ENCODE measurements at regions not wholly inside any gene's neighbourhood (a gene's known extent, or its start where the extent isn't known, plus 50 kb on each side); places are given as distances from the start of the nearest gene placed in this dataset.

- no peak for DNase-seq (ENCODE audit: low spot score)
- ChIA-PET CTCF (no interaction called here), POLR2A (ENCODE audit: low non-redundant PET) (no interaction called here)
- TF ChIP-seq CTCF (conservative IDR thresholded peaks at IDR 0.05; ENCODE audit: low read depth), result no peak
- H3K27ac ChIP-seq, result no peak overlapping the region
Measured at GRCh38 chr1:78408192-78408591, 82.6 kb upstream of the PTGFR start.

- no peak overlapping the region for H3K27ac ChIP-seq
- no peak for DNase-seq (ENCODE audit: low spot score)
- no peak for TF ChIP-seq CTCF (conservative IDR thresholded peaks at IDR 0.05; ENCODE audit: low read depth)
- ChIA-PET POLR2A (ENCODE audit: low non-redundant PET) (no interaction called here), CTCF (no interaction called here)
Measured at GRCh38 chr1:78408810-78409209, 82.0 kb upstream of the PTGFR start.

GRCh38 chr1:78410643-78411042, 80.1 kb upstream of the PTGFR start:
- POLR2A ChIA-PET (ENCODE audit: low non-redundant PET), result interaction anchor here (0.5 kb wide), 1 partner anchor 361 kb away, joined by 4 read pairs; no protein-coding TSS in a partner anchor
- no peak for TF ChIP-seq CTCF (conservative IDR thresholded peaks at IDR 0.05; ENCODE audit: low read depth)
- DNase-seq (ENCODE audit: low spot score), result no peak
- no peak overlapping the region for H3K27ac ChIP-seq
- CTCF ChIA-PET, result no interaction called here

GRCh38 chr1:78411707-78412106, 79.1 kb upstream of the PTGFR start:
- no peak overlapping the region for H3K27ac ChIP-seq
- ChIA-PET CTCF (no interaction called here), POLR2A (ENCODE audit: low non-redundant PET) (no interaction called here)
- DNase-seq (ENCODE audit: low spot score), result no peak
- no peak for TF ChIP-seq CTCF (conservative IDR thresholded peaks at IDR 0.05; ENCODE audit: low read depth)

- H3K27ac ChIP-seq, result no peak overlapping the region
- DNase-seq (ENCODE audit: low spot score), result no peak
- no peak for TF ChIP-seq CTCF (conservative IDR thresholded peaks at IDR 0.05; ENCODE audit: low read depth)
- ChIA-PET CTCF (no interaction called here), POLR2A (ENCODE audit: low non-redundant PET) (no interaction called here)
Measured at GRCh38 chr1:78415165-78415564, 75.6 kb upstream of the PTGFR start.

- ChIA-PET POLR2A (ENCODE audit: low non-redundant PET) (no interaction called here), CTCF (no interaction called here)
- no peak for TF ChIP-seq CTCF (conservative IDR thresholded peaks at IDR 0.05; ENCODE audit: low read depth)
- no peak overlapping the region for H3K27ac ChIP-seq
- DNase-seq (ENCODE audit: low spot score), result no peak
Measured at GRCh38 chr1:78419309-78419708, 71.5 kb upstream of the PTGFR start.

- no peak overlapping the region for H3K27ac ChIP-seq
- CTCF ChIA-PET, result no interaction called here
- TF ChIP-seq CTCF (conservative IDR thresholded peaks at IDR 0.05; ENCODE audit: low read depth), result no peak
- no peak for DNase-seq (ENCODE audit: low spot score)
- POLR2A ChIA-PET (ENCODE audit: low non-redundant PET), result no interaction called here
Measured at GRCh38 chr1:78420181-78420580, 70.6 kb upstream of the PTGFR start.
